Stomach (tissue), 4 donors: ENCODE measurements at regions not wholly inside any gene's neighbourhood (a gene's known extent, or its start where the extent isn't known, plus 50 kb on each side); places are given as distances from the start of the nearest gene placed in this dataset.

Experiments used
- CTCF ChIP-seq, 7 experiments: fragments of 450-650 bp in 4 of 7; fragments of 200-600 bp in 3 of 7; sonication (generic) in 3 of 7; IDR thresholded peaks; one replicate each; pipeline ENCODE4 v1.5.1; 2016 to 2019; ENCODE audit warnings: antibody characterized with exemption in 7 of 7, control low read depth in 2 of 7, mild to moderate bottlenecking in 1 of 7
- EP300 ChIP-seq: sonication (generic); formaldehyde crosslinking; IDR thresholded peaks from one replicate; pipeline ENCODE4 v1.6.1; 2017; ENCODE audit warnings: antibody characterized with exemption
- POLR2A ChIP-seq, 4 donors: fragments of 450-650 bp; IDR thresholded peaks; one replicate each; pipeline ENCODE4 v1.6.1; 2016; ENCODE audit warnings: antibody characterized with exemption in 4 of 4, control low read depth in 2 of 4, mild to moderate bottlenecking in 1 of 4, moderate library complexity in 1 of 4
- POLR2AphosphoS5 ChIP-seq, 3 donors: sonication (generic); formaldehyde crosslinking; IDR thresholded peaks; one replicate each; pipeline ENCODE4 v1.6.1; 2016; ENCODE audit warnings: antibody characterized with exemption in 3 of 3

GRCh38 chr2:216302981-216303676, 69.2 kb downstream of the MARCHF4 start:
- TF ChIP-seq CTCF (IDR thresholded peaks at IDR 0.05) (no peak), POLR2A (IDR thresholded peaks at IDR 0.05) (no peak), POLR2AphosphoS5 (IDR thresholded peaks at IDR 0.05) (no peak), EP300 (no peak)
